K562 (cell line): ENCODE measurements at regions not wholly inside any gene's neighbourhood (a gene's known extent, or its start where the extent isn't known, plus 50 kb on each side); places are given as distances from the start of the nearest gene placed in this dataset.

ENCODE experiments used
- ATAC-seq: fragments of 200-7000 bp; cut with Tn5 transposase; 3 replicates; pipeline ENCODE4 v1.9.1; 2020; ENCODE audit warnings: moderate library complexity
- BruUV-seq: library from RNA; stranded (reverse); fragments of 400-500 nt; replicated peaks from 2 replicates; lab custom pipeline; 2021; lab: Mats Ljungman, UMichigan
- CTCF ChIA-PET: fragments of 300-600 bp; formaldehyde crosslinking; extraction: SDS; loops from one replicate; lab custom pipeline; 2021; ENCODE audit warnings: low intra/inter-chr PET ratio; lab: Yijun Ruan, JAX
- POLR2A ChIA-PET: fragments of 300-600, 350-650 bp; sonication (Branson Sonifier 250); formaldehyde crosslinking; extraction: SDS; loops from one replicate; lab custom pipeline; 2021; ENCODE audit warnings: antibody characterized with exemption, inconsistent platforms; lab: Yijun Ruan, JAX
- DNase-seq, 4 experiments: peaks; one replicate each; pipeline versions ENCODE4 v3.0.0 to v3.0.0-alpha.2; 2011 to 2018; ENCODE audit warnings: low spot score in 3 of 4, mixed read lengths in 3 of 4; ENCODE audit errors: extremely low read depth in 1 of 4
- FAIRE-seq: peaks from 2 replicates; lab custom pipeline; 2011; peaks lifted over from hg19 to GRCh38; lab: Jason Lieb, UNC
- H2AFZ ChIP-seq: 2 replicates; pipeline ENCODE4 v1.6.0; 2011; ENCODE audit warnings: low read depth, low read length, control low read depth, inconsistent platforms
- H3K27ac ChIP-seq: fragments of 200-600 bp; 3 replicates; pipeline ENCODE4 v1.8.0; 2011; ENCODE audit warnings: low read depth, mild to moderate bottlenecking, control low read depth, inconsistent platforms, low read length, moderate library complexity, mixed read lengths; ENCODE audit errors: extremely low read depth
- H3K27me3 ChIP-seq, 2 experiments: fragments of 300-600 bp in 1 of 2; 2 replicates in 1 of 2; 3 replicates in 1 of 2; pipeline versions ENCODE4 v1.6.0 to v1.8.0; 2011; ENCODE audit warnings: inconsistent platforms in 2 of 2, low read length in 2 of 2, mild to moderate bottlenecking in 1 of 2, mixed read lengths in 1 of 2, moderate library complexity in 1 of 2; ENCODE audit not compliant: control insufficient read depth in 2 of 2, insufficient read depth in 2 of 2
- H3K36me3 ChIP-seq: fragments of 300-600 bp; 3 replicates; pipeline ENCODE4 v1.8.0; 2011; ENCODE audit warnings: mild to moderate bottlenecking, low read length, inconsistent platforms; ENCODE audit not compliant: control insufficient read depth, insufficient read depth
- H3K4me1 ChIP-seq, 2 experiments: fragments of 200-600 bp in 1 of 2; replicated peaks in 1 of 2; 2 replicates in 1 of 2; 3 replicates in 1 of 2; pipeline versions ENCODE4 v1.5.1 to v1.8.0; 2011; ENCODE audit warnings: inconsistent platforms in 2 of 2, low read length in 2 of 2, mild to moderate bottlenecking in 1 of 2, mixed read lengths in 1 of 2, moderate library complexity in 1 of 2; ENCODE audit not compliant: control insufficient read depth in 2 of 2, insufficient read depth in 2 of 2
- H3K4me2 ChIP-seq: 2 replicates; pipeline ENCODE4 v1.6.1; 2011; ENCODE audit warnings: low read length, control low read depth, inconsistent platforms, mixed read lengths; ENCODE audit not compliant: insufficient read depth
- H3K4me3 ChIP-seq: fragments of 200-600 bp; sonication (generic), shearing (Covaris generic); 2 replicates; pipeline ENCODE4 v1.5.1; 2016; ENCODE audit warnings: control low read depth, inconsistent platforms
- H3K79me2 ChIP-seq: fragments of 200-600 bp; 3 replicates; pipeline ENCODE4 v1.8.0; 2011; ENCODE audit warnings: low read length, inconsistent platforms; ENCODE audit not compliant: control insufficient read depth, insufficient read depth
- H3K9ac ChIP-seq, 2 experiments: 2 replicates each; pipeline versions ENCODE4 v1.6.0 to v1.6.1; 2011; ENCODE audit warnings: low read depth in 2 of 2, low read length in 2 of 2, control low read depth in 1 of 2, inconsistent platforms in 1 of 2, mild to moderate bottlenecking in 1 of 2, mixed read lengths in 1 of 2; ENCODE audit not compliant: insufficient read depth in 1 of 2
- H3K9me1 ChIP-seq: one replicate; pipeline ENCODE4 v1.6.0; 2011; ENCODE audit warnings: inconsistent platforms, mild to moderate bottlenecking, low read length, moderate library complexity; ENCODE audit not compliant: control insufficient read depth, insufficient read depth
- H3K9me3 ChIP-seq: replicated peaks from 2 replicates; pipeline ENCODE4 v1.5.1; 2011; ENCODE audit warnings: low read depth, low read length, inconsistent platforms; ENCODE audit not compliant: control insufficient read depth, insufficient read depth
- H4K20me1 ChIP-seq: replicated peaks from 2 replicates; pipeline ENCODE4 v1.6.1; 2011; ENCODE audit warnings: low read length, inconsistent platforms, mixed read lengths; ENCODE audit not compliant: control insufficient read depth, insufficient read depth
- BRCA1 ChIP-seq, 2 experiments: fragments of 450-650 bp in 1 of 2; sonication (generic) in 1 of 2; formaldehyde crosslinking in 1 of 2; IDR thresholded peaks; 2 replicates each; pipeline versions ENCODE4 v1.5.0 to v1.6.1; 2017 to 2020; ENCODE audit warnings: mild to moderate bottlenecking in 1 of 2, missing genetic modification reagents in 1 of 2
- EZH2 ChIP-seq: IDR thresholded peaks from 2 replicates; pipeline ENCODE4 v1.6.1; 2012; ENCODE audit warnings: low read depth, mild to moderate bottlenecking, inconsistent platforms, low read length, borderline replicate concordance
- GTF2A2 ChIP-seq: IDR thresholded peaks from 2 replicates; pipeline ENCODE4 v1.6.1; 2016; ENCODE audit warnings: mild to moderate bottlenecking, missing genetic modification characterization, missing compliant biosample characterization
- HNRNPH1 ChIP-seq: fragments of 200-400 bp; formaldehyde crosslinking; optimal IDR thresholded peaks from 2 replicates; pipeline ENCODE3; 2017; ENCODE audit warnings: low read depth, mild to moderate bottlenecking, low read length, moderate library complexity
- KLF6 ChIP-seq: fragments of 250-450 bp; sonication (Bioruptor Pico); IDR thresholded peaks from 2 replicates; pipeline ENCODE4 v1.4.0; 2020; ENCODE audit warnings: mild to moderate bottlenecking, moderate library complexity, borderline replicate concordance
- RBM15 ChIP-seq: fragments of 200-400 bp; formaldehyde crosslinking; IDR thresholded peaks from 2 replicates; pipeline ENCODE4 v1.6.1; 2018; ENCODE audit warnings: mild to moderate bottlenecking, low read length, moderate library complexity; ENCODE audit not compliant: insufficient read depth
- SMAD2 ChIP-seq: fragments of 150-350 bp; IDR thresholded peaks from 2 replicates; pipeline ENCODE4 v1.6.1; 2014; ENCODE audit warnings: low read depth, mild to moderate bottlenecking, low read length
- TBP ChIP-seq: optimal IDR thresholded peaks from 2 replicates; pipeline ENCODE3; 2011; ENCODE audit warnings: low read depth, low read length, improper control_type of control experiment
- TCF7L2 ChIP-seq: fragments of 150-350 bp; IDR thresholded peaks from 2 replicates; pipeline ENCODE4 v1.6.1; 2016; ENCODE audit warnings: low read depth, mild to moderate bottlenecking, low read length, moderate library complexity
- TRIM24 ChIP-seq, 2 experiments: fragments of 450-650 bp; IDR thresholded peaks; 2 replicates each; pipeline ENCODE4 v1.6.1; 2016
- ZBTB1 ChIP-seq: sonication (generic); formaldehyde crosslinking; IDR thresholded peaks from 2 replicates; pipeline ENCODE4 v1.8.1; 2023; ENCODE audit warnings: missing genetic modification reagents, low read depth, mild to moderate bottlenecking, borderline replicate concordance
- in situ Hi-C: fragments of 300-500 bp; cut with MboI; formaldehyde crosslinking; loops from 4 replicates; pipeline ENCODE4 v1.15.0; 2018; ENCODE audit warnings: inconsistent platforms, mixed read lengths
- intact Hi-C: fragments of 100-400 bp; cut with micrococcal nuclease; formaldehyde crosslinking; loops from 2 replicates; pipeline ENCODE4 v1.14.2; 2022
- TF ChIP-seq, protein P1 (sequence below), 2 experiments: fragments of 450-650 bp in 1 of 2; sonication (generic) in 1 of 2; formaldehyde crosslinking in 1 of 2; IDR thresholded peaks; 2 replicates each; pipeline versions ENCODE4 v1.7.1 to v1.9.0; 2016 to 2022; ENCODE audit warnings: inconsistent platforms in 1 of 2, mild to moderate bottlenecking in 1 of 2, missing genetic modification reagents in 1 of 2

GRCh38 chr15:31957581-31957980 is 72.7 kb upstream of the CHRNA7 start:
- DNase-seq = no peak
- POLR2A ChIA-PET = no interaction called here
- H3K4me2 ChIP-seq = no peak overlapping the region
- no peak for ATAC-seq
- no peaks in the 10 kb centered on the region for H3K27me3 ChIP-seq
- no peaks in the 10 kb centered on the region for H3K36me3 ChIP-seq
- CTCF ChIA-PET = no interaction called here
- H3K4me3 ChIP-seq = no peak overlapping the region
- no peak overlapping the region for H3K27ac ChIP-seq
- no peak overlapping the region for H3K9ac ChIP-seq
- no peak for FAIRE-seq
- no TSS peak for BruUV-seq
- no peaks in the 10 kb centered on the region for H3K9me3 ChIP-seq
- H3K4me1 ChIP-seq = no peaks in the 10 kb centered on the region
- no peaks in the 10 kb centered on the region for H3K9me1 ChIP-seq
- intact Hi-C loops = no loop called here
- H4K20me1 ChIP-seq = no peaks in the 10 kb centered on the region
- in situ Hi-C loops = no loop called here
- no peaks in the 10 kb centered on the region for H3K79me2 ChIP-seq
- no peak overlapping the region for H2AFZ ChIP-seq
- TF ChIP-seq EZH2 (no peak), KLF6 (CRISPR knock-in tag) (no peak), TRIM24 (IDR thresholded peaks at IDR 0.05) (no peak), BRCA1 (IDR thresholded peaks at IDR 0.05) (no peak), BRCA1 (CRISPR knock-in tag; IDR thresholded peaks at IDR 0.05) (no peak), ZBTB1 (CRISPR knock-in tag) (no peak), GTF2A2 (tag) (no peak), HNRNPH1 (no peak), RBM15 (no peak), TCF7L2 (no peak), TBP (no peak), SMAD2 (no peak)
- TF ChIP-seq, protein P1, sequence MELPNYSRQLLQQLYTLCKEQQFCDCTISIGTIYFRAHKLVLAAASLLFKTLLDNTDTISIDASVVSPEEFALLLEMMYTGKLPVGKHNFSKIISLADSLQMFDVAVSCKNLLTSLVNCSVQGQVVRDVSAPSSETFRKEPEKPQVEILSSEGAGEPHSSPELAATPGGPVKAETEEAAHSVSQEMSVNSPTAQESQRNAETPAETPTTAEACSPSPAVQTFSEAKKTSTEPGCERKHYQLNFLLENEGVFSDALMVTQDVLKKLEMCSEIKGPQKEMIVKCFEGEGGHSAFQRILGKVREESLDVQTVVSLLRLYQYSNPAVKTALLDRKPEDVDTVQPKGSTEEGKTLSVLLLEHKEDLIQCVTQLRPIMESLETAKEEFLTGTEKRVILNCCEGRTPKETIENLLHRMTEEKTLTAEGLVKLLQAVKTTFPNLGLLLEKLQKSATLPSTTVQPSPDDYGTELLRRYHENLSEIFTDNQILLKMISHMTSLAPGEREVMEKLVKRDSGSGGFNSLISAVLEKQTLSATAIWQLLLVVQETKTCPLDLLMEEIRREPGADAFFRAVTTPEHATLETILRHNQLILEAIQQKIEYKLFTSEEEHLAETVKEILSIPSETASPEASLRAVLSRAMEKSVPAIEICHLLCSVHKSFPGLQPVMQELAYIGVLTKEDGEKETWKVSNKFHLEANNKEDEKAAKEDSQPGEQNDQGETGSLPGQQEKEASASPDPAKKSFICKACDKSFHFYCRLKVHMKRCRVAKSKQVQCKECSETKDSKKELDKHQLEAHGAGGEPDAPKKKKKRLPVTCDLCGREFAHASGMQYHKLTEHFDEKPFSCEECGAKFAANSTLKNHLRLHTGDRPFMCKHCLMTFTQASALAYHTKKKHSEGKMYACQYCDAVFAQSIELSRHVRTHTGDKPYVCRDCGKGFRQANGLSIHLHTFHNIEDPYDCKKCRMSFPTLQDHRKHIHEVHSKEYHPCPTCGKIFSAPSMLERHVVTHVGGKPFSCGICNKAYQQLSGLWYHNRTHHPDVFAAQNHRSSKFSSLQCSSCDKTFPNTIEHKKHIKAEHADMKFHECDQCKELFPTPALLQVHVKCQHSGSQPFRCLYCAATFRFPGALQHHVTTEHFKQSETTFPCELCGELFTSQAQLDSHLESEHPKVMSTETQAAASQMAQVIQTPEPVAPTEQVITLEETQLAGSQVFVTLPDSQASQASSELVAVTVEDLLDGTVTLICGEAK (IDR thresholded peaks at IDR 0.05) = no peak
- TF ChIP-seq, protein P1 (CRISPR knock-in tag; IDR thresholded peaks at IDR 0.05) = no peak
